Natural killer cell treated with Interleukin-12 subunit alpha and Interleukin-12 subunit beta and Interleukin-15 and Interleukin-18, amount 100 ng/mL, for 72 hours (primary cell): ENCODE measurements at regions not wholly inside any gene's neighbourhood (a gene's known extent, or its start where the extent isn't known, plus 50 kb on each side); places are given as distances from the start of the nearest gene placed in this dataset.

ENCODE experiments used
- ATAC-seq, 2 donors: fragments of 150-1000 bp; cut with Tn5 transposase in 1 of 2; sonication (Bioruptor Pico), chemical (Tn5 transposase) in 1 of 2; 2 replicates each; pipeline ENCODE4 v1.10.0; 2021
- DNase-seq: peaks from one replicate; pipeline ENCODE4 v3.0.0; 2022; ENCODE audit warnings: low spot score
- H3K27ac Mint-ChIP-seq, 2 donors: 1 replicate in 1 of 2; 2 replicates in 1 of 2; pipeline ENCODE4 v1.8.0; 2022; ENCODE audit warnings: mixed read lengths in 2 of 2, mild to moderate bottlenecking in 1 of 2, moderate library complexity in 1 of 2
- H3K27me3 Mint-ChIP-seq, 2 donors: 1 replicate in 1 of 2; 2 replicates in 1 of 2; pipeline ENCODE4 v1.8.0; 2022; ENCODE audit warnings: mixed read lengths in 2 of 2
- H3K36me3 Mint-ChIP-seq: one replicate; pipeline ENCODE4 v1.8.0; 2022; ENCODE audit warnings: mixed read lengths
- H3K4me1 Mint-ChIP-seq, 2 donors: 1 replicate in 1 of 2; 2 replicates in 1 of 2; pipeline ENCODE4 v1.8.0; 2022; ENCODE audit warnings: low read depth in 2 of 2, mixed read lengths in 2 of 2, mild to moderate bottlenecking in 1 of 2
- H3K4me3 Mint-ChIP-seq: one replicate; pipeline ENCODE4 v1.8.0; 2022; ENCODE audit warnings: mixed read lengths
- H3K9me3 Mint-ChIP-seq: 2 replicates; pipeline ENCODE4 v1.8.0; 2022; ENCODE audit warnings: mixed read lengths

DNA sequence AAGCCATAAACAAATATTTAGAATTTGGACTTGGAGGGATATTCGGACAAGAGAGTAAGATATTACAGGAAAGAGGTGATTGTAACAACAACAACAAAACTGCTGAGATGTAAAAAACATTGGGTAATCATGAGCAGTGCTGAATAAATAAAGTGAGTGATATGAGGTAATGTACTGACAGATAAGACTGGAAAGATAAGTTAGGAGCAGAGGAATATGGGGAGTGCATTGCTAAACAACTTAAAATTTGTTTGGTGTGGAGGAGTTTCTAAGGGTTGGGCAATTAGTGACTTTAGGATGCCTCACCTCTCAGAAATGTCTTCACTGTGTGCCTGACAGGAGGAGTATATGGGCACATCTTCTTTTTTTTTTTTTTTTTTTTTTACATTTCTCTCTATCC is 637.8 kb upstream of the GRIA3 start:
- H3K36me3 Mint-ChIP-seq: peaks cover 5% of the 10 kb centered on the region
- H3K27ac Mint-ChIP-seq: no peak overlapping the region
- no peaks in the 10 kb centered on the region for H3K4me1 Mint-ChIP-seq
- H3K9me3 Mint-ChIP-seq: peaks cover 2% of the 10 kb centered on the region
- H3K27me3 Mint-ChIP-seq: no peaks in the 10 kb centered on the region
- no peak for ATAC-seq
- H3K4me3 Mint-ChIP-seq: no peak overlapping the region
- no peak for DNase-seq

DNA sequence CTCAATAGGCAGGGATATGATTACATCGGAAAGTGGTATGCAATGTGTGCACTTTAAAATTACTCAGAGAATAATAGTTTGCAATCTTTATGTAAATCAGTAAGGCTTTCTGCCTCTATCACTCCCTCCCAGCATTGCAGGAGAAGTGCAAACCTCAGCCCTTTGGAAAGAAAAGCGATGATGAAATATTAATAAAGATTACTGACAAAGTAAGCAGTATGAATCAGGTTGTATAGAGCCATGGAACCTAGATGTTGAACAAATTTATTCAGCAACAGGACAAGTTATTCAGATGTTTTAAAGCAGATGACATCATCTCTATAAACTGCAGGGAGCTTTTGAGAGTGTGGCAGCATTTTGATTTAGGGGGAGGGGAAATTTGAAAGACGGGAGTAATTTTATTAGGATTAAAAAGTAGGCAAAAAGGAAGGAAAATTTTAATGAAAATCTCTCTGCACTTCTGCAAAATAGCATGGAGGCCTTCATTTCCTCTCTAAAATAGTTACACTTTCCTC is 631.7 kb upstream of the GRIA3 start:
- Mint-ChIP-seq H3K4me1 (no peaks in the 10 kb centered on the region), H3K9me3 (peaks cover 5% of the 10 kb centered on the region), H3K27me3 (no peaks in the 10 kb centered on the region), H3K36me3 (no peaks in the 10 kb centered on the region), H3K4me3 (no peak overlapping the region), H3K27ac (no peak overlapping the region)
- ATAC-seq: no peak
- no peak for DNase-seq

DNA sequence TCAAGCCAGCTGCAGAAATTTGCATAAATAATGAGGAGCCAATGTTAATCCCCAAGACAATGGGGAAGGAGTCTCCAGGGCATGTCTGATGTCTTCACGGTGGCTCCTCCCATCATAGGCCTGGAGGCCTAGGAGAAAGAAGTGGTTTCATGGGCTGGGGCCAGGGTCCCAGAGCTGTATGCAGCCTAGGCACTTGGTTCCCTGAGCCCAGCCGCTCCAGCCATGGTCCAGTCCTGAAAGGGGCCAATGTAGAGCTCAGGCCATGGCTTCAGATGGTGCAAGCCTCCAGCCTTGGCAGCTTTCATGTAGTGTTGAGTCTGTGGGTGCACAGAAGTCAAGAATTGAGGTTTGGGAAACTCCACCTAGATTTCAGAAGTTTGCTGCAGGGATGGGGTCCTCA is 628.2 kb upstream of the GRIA3 start:
- peaks cover 0 to 3% of the 10 kb centered on the region in 2 donors for H3K27me3 Mint-ChIP-seq
- H3K36me3 Mint-ChIP-seq: no peaks in the 10 kb centered on the region
- H3K27ac Mint-ChIP-seq: no peak overlapping the region
- no peak overlapping the region for H3K4me3 Mint-ChIP-seq
- DNase-seq (no peak), ATAC-seq (no peak)
- H3K9me3 Mint-ChIP-seq: peaks cover 13% of the 10 kb centered on the region
- H3K4me1 Mint-ChIP-seq: no peaks in the 10 kb centered on the region

DNA sequence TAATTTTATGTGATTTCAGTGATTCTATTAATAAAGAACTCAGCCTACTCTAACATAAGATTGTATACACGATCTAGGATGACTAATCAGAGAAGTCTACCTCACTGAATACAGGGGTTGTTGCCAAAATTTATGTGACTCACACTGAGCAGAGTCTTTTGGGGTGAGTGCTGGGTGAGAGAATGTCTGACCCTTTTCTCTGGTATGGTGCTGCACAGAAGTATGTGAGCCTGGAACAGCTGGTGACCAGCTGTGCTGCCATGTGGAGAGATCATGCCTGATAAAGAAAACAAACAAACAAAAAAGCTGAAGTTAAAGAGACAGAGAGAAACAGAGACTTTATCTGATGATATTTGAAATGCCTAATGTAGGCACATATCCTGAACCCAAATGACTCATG is 618.1 kb upstream of the GRIA3 start:
- H3K9me3 Mint-ChIP-seq: peaks cover 9% of the 10 kb centered on the region
- DNase-seq (no peak), ATAC-seq (no peak)
- H3K4me3 Mint-ChIP-seq: no peak overlapping the region
- no peaks in the 10 kb centered on the region for H3K27me3 Mint-ChIP-seq
- no peak overlapping the region for H3K27ac Mint-ChIP-seq
- no peaks in the 10 kb centered on the region for H3K4me1 Mint-ChIP-seq
- H3K36me3 Mint-ChIP-seq: no peaks in the 10 kb centered on the region

DNA sequence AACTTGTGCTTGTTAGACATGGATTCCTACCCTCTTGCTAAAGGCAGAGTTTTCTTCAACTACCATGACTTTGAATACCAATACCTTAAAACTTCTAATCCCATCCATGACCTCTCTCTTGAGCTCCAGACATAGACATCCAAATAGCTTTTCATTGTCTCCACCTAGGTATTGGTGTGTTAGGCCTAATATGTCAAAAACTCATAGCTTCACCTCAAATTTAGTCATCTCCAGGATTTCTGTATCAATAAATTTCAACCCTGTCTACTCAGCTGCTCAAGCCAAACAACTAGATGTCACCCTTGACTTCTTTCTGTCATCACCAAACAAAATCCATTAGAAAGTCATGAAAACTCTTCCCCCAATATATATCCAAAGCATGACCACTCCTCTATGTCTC is 617.7 kb upstream of the GRIA3 start:
- Mint-ChIP-seq H3K9me3 (peaks cover 8% of the 10 kb centered on the region), H3K4me3 (no peak overlapping the region), H3K27me3 (no peaks in the 10 kb centered on the region), H3K27ac (no peak overlapping the region), H3K4me1 (no peaks in the 10 kb centered on the region), H3K36me3 (no peaks in the 10 kb centered on the region)
- no peak for DNase-seq
- ATAC-seq: no peak

DNA sequence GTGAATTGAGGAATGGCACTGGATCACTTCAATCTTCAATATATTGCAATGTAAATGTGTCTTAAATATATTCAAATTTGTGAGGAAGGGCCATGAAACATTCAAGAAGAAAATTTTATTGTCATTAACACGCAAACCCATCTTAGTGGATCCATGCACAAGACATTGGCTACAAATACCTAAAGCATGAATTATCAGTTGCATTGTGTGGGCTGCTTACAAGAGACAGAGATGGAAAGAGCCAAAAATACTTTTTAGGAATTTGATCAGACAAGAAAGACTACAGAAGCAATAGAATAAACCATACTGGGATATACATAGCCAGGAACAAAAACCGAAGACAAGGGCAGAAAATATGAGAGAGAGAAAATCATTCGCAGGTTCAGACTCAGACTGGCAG is 616.2 kb upstream of the GRIA3 start:
- no peak for DNase-seq
- Mint-ChIP-seq H3K4me3 (no peak overlapping the region), H3K27ac (no peak overlapping the region), H3K9me3 (peaks cover 11% of the 10 kb centered on the region), H3K36me3 (no peaks in the 10 kb centered on the region), H3K27me3 (no peaks in the 10 kb centered on the region), H3K4me1 (no peaks in the 10 kb centered on the region)
- no peak for ATAC-seq

DNA sequence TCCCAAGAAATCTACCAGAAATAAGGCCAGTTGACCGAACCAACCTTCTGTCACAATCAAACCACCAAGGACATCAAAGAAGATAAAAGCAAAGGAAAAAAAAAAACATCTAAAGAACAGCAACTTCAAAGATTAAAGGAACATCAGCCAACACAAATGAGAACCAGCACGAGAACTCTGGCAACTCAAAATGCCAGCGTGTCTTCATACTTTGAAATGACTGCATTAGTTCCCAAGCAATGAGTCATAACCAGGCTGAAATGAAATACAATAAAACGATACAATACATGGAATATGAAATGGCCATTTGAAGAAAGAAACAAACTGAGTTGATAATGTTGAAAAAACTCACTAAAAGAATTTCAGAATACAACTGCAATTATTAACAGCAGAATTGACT is 611.6 kb upstream of the GRIA3 start:
- ATAC-seq (no peak), DNase-seq (no peak)
- Mint-ChIP-seq H3K4me3 (no peak overlapping the region), H3K27ac (no peak overlapping the region), H3K27me3 (no peaks in the 10 kb centered on the region), H3K36me3 (no peaks in the 10 kb centered on the region), H3K9me3 (peaks cover 3% of the 10 kb centered on the region), H3K4me1 (no peaks in the 10 kb centered on the region)

DNA sequence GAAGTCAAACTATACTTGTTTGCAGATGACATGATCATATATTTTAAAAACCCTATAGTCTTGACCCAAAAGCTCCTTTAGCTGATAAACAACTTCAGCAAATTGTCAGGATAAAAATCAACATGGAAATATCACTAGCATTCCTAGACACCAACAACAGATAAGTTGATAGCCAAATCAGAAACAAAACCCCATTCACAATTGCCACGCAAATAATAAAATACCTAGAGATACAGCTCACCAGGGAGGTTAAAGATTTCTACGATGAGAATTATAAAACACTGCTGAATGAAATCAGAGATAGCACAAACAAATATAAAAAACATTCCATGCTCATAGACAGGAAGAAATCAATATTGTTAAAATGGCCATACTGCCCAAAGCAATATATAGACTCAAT is 605.0 kb upstream of the GRIA3 start:
- Mint-ChIP-seq H3K4me1 (no peaks in the 10 kb centered on the region), H3K27me3 (no peaks in the 10 kb centered on the region), H3K9me3 (peaks cover 6% of the 10 kb centered on the region), H3K27ac (no peak overlapping the region), H3K36me3 (no peaks in the 10 kb centered on the region), H3K4me3 (no peak overlapping the region)
- DNase-seq (no peak), ATAC-seq (no peak)

DNA sequence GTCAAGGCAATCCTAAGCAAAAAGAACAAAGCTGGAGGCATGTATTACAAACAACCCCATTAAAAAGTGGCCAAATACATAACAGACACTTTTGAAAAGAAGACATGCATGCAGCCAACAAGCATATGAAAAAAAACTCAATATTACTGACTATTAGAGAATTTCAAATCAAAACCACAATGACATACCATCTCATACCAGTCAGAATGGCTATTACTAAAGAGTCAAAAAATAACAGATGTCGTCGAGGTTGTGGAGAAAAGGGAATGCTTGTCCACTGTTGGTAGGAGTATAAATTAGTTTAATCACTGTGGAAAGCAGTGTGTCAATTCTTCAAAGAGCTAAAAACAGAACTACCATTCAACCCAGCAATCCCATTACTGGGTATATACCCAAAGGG is 604.6 kb upstream of the GRIA3 start:
- ATAC-seq (no peak), DNase-seq (no peak)
- Mint-ChIP-seq H3K27ac (no peak overlapping the region), H3K9me3 (peaks cover 6% of the 10 kb centered on the region), H3K4me1 (no peaks in the 10 kb centered on the region), H3K36me3 (no peaks in the 10 kb centered on the region), H3K27me3 (peaks cover 0 to 2% of the 10 kb centered on the region in 2 donors), H3K4me3 (no peak overlapping the region)

DNA sequence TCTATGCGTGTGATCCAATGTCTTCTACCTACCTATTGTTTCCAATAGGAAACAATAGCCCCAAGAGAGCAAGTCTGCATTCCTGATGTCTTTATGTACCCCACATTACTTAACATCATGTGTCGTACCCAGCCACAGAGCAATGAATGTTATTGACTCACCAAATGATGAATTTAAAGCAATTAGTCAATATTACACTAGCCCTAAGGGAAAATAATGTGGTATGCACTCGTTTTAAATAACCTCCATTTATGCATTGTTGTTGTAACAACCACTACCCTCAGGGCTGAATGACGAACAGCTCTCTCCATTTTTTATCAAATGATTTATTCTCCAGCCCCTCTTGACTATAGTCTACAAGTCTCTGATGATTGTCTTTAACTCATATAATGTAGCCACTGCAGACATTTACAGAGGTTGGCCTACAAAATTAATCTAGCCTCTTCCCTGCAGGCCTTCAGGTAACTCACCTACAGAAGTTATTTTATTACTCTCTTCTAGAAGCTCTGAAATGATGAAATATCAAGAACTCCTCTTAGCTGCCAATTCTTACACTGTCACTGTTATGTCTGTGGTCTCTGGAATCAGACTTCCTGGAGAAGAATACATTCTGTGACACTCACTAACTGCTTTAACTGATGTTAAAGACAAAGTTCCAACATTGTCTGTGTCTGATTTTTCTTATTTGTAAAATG is 601.7 kb upstream of the GRIA3 start:
- Mint-ChIP-seq H3K4me1 (no peaks in the 10 kb centered on the region), H3K36me3 (no peaks in the 10 kb centered on the region), H3K27ac (no peak overlapping the region), H3K9me3 (peaks cover 9% of the 10 kb centered on the region), H3K4me3 (no peak overlapping the region), H3K27me3 (peaks cover 0 to 2% of the 10 kb centered on the region in 2 donors)
- ATAC-seq (no peak), DNase-seq (no peak)

DNA sequence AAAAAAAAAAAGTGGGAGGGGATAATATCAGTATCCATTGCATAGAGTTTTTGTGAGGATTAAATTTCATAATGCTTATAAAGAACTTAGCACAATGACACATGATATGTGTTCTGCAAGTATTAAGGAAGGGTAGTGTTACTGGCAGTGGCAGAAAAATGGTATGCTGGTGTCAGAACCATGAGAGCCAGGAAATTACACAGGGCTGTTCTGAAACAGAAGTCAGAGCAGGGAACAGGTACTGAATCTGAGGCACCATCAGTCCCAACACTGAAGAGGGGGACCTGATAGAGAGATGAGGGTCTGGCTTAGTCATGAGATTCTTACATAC is 601.1 kb upstream of the GRIA3 start:
- Mint-ChIP-seq H3K27me3 (peaks cover 0 to 2% of the 10 kb centered on the region in 2 donors), H3K27ac (no peak overlapping the region), H3K36me3 (no peaks in the 10 kb centered on the region), H3K4me3 (no peak overlapping the region), H3K9me3 (peaks cover 9% of the 10 kb centered on the region), H3K4me1 (no peaks in the 10 kb centered on the region)
- DNase-seq: no peak
- no peak for ATAC-seq

DNA sequence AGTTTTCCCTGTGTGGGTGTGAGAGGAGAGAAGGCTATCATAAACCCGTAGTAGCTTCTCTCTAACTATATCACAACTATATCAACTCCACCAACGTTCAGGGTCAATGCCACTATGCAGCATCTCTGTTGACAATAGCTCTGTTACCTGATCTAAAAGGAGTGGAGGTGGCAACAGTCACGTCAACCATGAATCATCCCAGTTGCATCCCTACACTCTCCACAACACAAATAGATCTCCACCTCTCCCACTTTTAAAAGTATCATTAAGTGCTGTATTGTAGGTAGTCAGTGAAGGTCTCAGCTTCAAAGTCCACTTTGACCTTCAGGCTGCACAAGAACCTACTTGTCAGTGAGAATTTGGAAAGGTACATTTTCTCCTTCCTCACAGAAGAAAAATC is 600.5 kb upstream of the GRIA3 start:
- no peak for DNase-seq
- no peaks in the 10 kb centered on the region for H3K4me1 Mint-ChIP-seq
- ATAC-seq: no peak
- peaks cover 9% of the 10 kb centered on the region for H3K9me3 Mint-ChIP-seq
- no peaks in the 10 kb centered on the region for H3K36me3 Mint-ChIP-seq
- no peak overlapping the region for H3K27ac Mint-ChIP-seq
- H3K4me3 Mint-ChIP-seq: no peak overlapping the region
- H3K27me3 Mint-ChIP-seq: peaks cover 0 to 2% of the 10 kb centered on the region in 2 donors

DNA sequence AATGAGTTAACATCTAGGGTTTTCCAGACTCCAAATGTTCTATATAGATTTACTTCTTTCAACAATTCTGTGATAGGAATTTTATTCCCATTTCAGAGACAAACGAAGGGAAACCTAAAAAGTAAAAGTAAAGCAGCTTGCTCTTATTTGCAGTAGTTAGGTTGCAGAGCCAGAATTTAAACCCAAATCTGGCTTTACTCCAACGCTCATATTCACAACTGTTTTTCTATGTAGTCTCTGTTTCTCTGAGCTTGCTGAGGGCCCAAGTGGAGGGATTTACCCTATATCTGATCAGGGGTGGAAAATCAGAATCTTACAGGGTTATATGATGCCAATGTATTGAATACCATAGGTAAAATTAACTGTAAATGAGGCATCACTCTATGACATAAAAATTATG is 599.1 kb upstream of the GRIA3 start:
- Mint-ChIP-seq H3K36me3 (no peaks in the 10 kb centered on the region), H3K4me3 (no peak overlapping the region), H3K27me3 (peaks cover 0 to 2% of the 10 kb centered on the region in 2 donors), H3K4me1 (no peaks in the 10 kb centered on the region), H3K9me3 (peaks cover 6% of the 10 kb centered on the region), H3K27ac (no peak overlapping the region)
- DNase-seq: no peak
- no peak for ATAC-seq

DNA sequence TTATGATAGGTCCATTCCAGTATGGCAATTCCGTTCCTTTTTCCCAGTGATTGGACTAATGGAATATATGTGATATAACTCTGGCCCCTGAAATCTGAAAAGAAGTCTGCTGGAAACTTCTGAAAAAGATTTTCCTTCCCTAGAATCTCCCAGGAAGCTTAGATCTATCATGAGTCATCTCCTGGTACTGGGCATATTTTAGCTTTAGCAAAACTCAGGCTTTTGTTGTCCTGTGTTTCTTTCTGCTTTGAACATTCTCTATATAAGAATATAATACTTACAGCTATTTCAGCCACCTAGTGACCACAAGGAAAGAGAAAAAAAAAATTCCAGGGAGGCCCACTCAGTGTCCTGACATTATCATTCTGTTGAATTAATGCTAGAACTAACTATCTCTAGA is 597.2 kb upstream of the GRIA3 start:
- no peaks in the 10 kb centered on the region for H3K36me3 Mint-ChIP-seq
- H3K4me3 Mint-ChIP-seq: no peak overlapping the region
- H3K4me1 Mint-ChIP-seq: no peaks in the 10 kb centered on the region
- ATAC-seq (no peak), DNase-seq (no peak)
- H3K27me3 Mint-ChIP-seq: peaks cover 0 to 2% of the 10 kb centered on the region in 2 donors
- no peak overlapping the region for H3K27ac Mint-ChIP-seq
- peaks cover 3% of the 10 kb centered on the region for H3K9me3 Mint-ChIP-seq

DNA sequence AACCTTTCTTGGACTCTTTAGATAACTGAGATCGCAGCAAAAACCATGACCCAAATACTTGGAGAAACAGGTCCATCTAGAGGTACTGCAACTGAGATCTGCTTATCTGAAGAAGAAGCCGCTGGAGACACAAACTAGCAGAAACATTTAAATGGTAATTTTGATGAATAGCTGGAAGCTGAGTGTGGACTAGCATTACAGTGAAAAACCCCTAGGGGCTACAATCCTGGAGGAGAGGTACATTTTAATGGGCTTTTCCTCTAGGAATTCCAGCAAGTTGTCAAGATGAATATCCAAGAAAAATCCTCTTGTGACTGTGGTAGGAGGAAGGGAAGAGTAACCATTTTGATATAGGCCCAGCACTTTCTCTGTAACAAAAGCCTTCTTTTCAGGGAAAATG is 592.5 kb upstream of the GRIA3 start:
- no peak for DNase-seq

More for the DNA sequence above, 592.5 kb upstream of the GRIA3 start:
- no peak for ATAC-seq
- Mint-ChIP-seq H3K9me3 (peaks cover 7% of the 10 kb centered on the region), H3K27me3 (no peaks in the 10 kb centered on the region), H3K36me3 (no peaks in the 10 kb centered on the region), H3K4me3 (no peak overlapping the region), H3K4me1 (no peaks in the 10 kb centered on the region), H3K27ac (no peak overlapping the region)
